D341Med (cell line): ENCODE measurements at regions not wholly inside any gene's neighbourhood (a gene's known extent, or its start where the extent isn't known, plus 50 kb on each side); places are given as distances from the start of the nearest gene placed in this dataset.

ENCODE experiments used
- DNase-seq: peaks from one replicate; pipeline ENCODE4 v3.0.0; 2012; ENCODE audit warnings: low spot score

DNA sequence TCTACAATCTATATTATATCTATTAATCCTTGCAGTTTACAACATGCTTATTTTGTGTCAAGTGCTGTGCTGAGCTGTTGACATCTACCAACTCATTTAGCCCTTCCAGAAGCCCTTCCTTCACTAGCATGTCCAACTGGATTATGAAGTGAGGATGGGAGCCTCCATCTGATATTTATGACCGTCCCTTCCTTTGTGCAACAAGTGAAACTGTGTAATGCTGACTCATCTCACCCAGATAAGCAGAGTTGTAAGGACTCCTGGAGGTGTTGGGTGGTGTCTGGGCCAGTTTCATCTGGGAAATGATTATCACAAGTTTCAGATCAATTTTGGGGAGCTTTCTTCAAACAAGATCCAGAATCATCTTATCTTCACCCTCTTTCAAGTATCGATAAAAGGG lies 156.6 kb upstream of the ETAA1 start:
- DNase-seq = no peak

GRCh38 chr2:67241453-67241852 lies 155.7 kb upstream of the ETAA1 start:
- DNase-seq = no peak

DNA sequence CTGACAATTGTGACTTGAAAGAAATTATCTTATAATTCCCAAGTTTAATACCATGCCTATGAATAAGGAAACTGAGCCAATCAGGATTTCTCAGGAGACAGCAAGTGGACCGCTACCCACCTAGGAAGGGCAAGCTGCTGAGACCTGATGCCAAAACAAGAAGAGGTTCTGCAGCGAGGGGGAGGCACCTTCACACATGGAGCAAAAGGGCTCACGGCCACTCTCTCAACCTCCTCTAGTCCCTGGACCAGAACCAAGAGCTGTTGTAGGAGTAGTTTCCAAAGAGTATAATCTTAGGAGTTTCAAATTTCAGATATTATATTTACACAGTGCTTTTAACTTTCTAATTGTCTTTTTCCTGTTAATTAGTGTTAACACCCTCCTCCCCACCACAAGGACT lies 154.7 kb upstream of the ETAA1 start:
- DNase-seq = no peak

GRCh38 chr2:67243919-67244318 lies 153.2 kb upstream of the ETAA1 start:
- DNase-seq = no peak

DNA sequence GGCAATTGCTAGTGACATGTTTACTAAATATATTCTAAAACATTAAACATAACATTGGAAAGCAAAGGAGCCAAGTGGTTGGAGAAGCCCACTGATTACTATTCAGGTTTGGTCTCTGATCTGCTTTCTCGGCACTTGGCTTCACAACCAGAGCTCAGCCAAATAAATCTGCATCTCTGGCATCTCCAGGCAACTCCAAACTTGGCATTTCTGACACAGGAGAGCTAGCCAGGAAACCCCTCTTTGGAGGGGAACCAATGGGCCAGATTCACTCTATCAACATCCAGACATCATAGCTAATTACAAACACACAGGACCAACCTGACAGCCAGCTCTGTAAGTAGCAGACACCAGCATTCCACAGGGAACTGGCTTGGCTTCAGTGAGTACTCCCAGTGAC lies 150.3 kb upstream of the ETAA1 start:
- no peak for DNase-seq

DNA sequence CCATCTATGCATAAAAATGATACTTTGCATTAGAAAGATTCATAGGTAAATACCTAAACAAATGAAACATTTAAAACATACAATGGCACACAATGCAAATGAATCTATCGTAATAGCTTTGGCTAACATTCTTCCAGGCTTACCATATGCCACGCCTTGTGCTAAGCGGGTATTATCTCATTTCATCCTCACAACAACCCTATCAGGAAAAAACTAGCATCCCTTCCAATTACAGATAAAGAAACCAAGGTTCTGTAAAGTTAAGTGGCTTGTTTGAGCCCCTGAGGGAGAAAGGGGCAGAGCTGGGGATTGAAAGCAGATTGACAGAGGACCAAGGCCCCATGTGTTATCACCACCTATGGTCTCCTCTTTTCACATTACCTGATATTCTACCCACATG lies 145.4 kb upstream of the ETAA1 start:
- DNase-seq = no peak

GRCh38 chr2:67255933-67256615 lies 141.1 kb upstream of the ETAA1 start:
- no peak for DNase-seq

DNA sequence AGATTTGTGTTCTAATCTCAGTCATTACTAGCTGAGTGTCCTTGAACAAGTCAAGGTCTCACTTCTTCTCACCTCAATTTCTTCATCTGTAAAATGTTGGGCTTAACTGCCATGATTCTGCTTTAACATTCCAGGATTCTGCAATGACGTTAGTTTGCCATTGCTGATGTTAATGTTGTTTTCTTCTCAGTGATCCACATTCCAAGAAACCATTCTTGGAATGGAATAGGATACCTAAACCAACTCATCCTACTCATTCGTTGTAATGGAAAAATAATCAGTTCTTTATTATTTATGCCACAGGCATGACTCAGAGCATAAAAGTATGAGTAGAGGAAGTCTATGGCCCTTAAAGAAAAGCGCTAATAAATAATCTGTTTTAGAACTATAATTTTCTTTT lies 140.2 kb upstream of the ETAA1 start:
- DNase-seq = no peak

- no peak for DNase-seq
Measured at GRCh38 chr2:67258122-67258521, 139.0 kb upstream of the ETAA1 start.

DNA sequence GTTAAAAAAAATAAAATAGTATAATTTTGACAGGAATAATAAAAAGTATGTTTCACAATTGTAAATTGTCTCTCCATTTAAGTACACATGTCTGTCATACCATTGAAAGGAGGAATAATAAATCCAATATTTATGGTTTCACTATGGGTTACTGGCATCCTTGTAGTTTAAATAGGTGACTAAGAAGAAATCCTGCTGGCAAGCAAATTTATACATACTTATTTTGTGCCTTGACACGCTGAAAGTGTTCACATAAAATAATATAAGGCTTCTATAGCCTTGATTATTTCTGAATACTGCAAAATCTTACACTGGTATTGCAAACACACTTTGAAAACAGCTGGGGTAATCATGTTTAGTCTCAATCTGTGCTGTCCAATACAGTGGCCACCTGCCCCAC lies 138.3 kb upstream of the ETAA1 start:
- no peak for DNase-seq

- DNase-seq = no peak
Measured at GRCh38 chr2:67259556-67260342, 137.4 kb upstream of the ETAA1 start.

DNA sequence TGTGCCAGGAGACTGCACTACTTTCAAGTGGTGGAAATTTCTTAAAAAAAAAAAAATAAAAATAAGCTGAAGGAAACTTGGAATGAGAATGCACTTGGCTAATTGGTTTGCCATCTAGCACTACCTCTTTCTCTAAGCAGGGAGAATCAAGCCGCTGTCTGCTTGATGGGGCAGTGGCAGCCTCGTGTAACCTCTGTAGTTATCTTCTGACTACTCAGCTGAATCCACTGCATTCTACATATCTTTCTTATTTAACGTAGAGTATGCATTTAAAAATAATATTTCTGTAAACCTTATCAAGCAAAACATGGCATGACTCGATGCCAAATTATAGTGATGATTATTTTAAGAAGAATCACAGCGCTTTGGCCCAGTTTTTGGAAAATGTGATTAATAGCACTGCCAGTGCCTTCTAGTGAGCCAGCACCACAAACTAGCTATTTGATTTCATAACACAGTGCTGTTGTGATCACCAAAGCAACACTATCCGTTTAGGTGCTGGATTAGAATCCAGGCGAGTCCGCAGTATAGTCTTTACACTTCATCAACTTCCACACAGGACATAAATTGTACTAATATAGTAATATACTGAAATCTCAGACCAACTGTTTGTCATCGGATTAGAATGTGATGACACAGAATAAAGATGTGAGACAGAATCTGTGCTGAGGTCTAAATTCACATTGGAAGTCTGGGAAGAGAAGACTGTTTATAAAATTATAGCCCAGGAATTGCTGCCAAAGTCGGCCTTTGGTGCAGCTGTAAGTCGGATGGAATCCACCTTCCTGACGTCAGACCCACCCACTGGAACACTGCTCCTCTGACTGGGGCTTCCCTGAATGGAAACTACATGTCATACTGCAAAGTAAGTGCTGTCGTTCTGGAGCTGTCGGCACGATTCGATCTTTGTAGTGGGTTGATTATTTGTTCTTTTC lies 136.5 kb upstream of the ETAA1 start:
- DNase-seq = no peak

GRCh38 chr2:67267241-67267640 lies 129.9 kb upstream of the ETAA1 start:
- DNase-seq = no peak

- no peak for DNase-seq
Measured at GRCh38 chr2:67268797-67269196, 128.3 kb upstream of the ETAA1 start.

- DNase-seq = no peak
Measured at GRCh38 chr2:67272195-67272594, 124.9 kb upstream of the ETAA1 start.

DNA sequence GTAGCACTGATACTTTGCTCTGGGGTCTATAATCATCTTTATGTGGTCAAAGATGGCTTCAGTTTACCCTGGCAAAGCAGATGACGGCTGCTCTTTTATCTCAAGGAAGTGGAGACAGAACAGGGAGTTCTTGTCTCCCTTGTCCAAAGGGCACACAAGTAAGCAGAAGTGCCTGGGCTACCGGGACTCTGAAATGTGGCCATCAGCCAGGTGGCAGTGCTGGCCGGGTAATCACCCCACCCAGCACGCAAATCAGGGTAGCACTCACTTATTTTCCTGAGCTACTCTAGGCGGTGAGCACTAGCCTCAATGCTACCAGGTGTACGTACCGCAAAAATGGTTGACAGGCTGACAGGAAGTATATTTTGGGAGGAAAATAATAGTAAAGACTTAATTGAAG lies 119.7 kb upstream of the ETAA1 start:
- DNase-seq = no peak

DNA sequence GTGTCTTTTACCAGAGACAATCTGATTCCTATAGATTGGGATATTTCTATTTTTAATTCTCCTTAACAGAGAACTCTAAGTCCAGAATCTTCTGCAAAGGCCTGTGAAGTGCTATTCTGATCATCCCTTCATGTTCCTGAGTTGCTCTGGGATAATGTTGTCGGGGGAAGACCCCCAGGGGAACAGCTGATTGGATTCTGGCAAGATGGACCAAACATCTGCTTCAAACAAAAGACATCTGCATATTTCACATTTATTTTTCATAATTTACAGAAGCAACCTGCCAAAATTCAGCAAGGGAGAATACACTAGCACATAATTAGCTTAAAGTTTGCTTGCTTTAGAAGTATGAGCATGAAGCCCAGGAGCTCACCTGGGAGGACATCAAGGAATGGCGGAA lies 116.0 kb upstream of the ETAA1 start:
- no peak for DNase-seq

DNA sequence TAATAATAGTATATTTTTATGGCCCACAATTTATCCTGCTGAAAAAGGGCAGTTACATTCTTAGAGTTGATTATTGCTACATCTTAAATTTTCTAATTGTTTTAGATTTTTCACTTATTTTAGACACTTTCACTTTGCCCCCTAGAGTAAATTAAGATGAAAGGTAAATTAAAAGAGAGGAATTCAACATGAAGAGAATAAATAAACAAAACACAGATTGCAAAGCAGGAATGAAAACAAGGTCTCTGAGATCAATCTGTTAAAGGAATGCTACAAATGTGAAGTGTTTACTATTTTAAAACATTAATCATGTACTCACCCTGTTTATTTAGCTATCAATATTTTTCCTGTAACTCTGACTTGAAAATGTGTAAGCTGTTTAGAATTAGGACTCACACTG lies 113.5 kb upstream of the ETAA1 start:
- DNase-seq = no peak

DNA sequence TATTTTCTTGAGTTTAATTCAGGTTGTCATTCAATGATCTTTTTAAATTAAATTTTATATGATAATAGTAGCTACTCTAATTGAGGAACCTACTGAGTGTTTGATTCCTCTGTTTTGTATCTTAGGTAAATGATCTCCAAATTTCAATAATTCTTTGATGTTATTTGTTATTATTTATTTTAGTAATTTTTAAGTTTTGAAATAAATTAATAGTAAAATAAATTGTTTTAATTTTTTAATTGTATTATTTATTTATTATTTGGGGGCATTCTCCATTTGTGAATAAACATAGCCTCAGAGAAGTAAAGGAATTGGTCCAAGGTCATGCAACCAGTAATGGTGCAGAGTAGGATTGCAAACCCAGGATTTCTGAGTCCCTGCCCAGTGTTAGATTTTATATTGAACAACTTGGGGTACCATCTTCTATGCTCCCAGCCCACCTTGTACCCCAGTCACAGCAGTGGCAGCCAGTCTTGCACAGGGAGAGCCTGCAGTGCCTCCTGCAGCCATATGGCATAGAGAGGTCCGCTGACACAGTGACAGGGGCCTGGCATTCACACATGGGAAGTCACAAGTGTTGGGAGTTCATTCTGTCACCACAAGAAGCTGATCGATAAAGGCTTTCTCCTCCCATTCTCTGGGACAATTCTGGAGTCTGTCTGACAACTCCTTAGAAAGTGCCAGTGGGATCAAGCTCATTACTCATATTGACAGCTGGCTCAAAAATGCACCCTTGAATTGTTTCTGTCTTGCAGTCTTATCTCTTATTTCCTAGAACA lies 110.0 kb upstream of the ETAA1 start:
- DNase-seq = no peak

DNA sequence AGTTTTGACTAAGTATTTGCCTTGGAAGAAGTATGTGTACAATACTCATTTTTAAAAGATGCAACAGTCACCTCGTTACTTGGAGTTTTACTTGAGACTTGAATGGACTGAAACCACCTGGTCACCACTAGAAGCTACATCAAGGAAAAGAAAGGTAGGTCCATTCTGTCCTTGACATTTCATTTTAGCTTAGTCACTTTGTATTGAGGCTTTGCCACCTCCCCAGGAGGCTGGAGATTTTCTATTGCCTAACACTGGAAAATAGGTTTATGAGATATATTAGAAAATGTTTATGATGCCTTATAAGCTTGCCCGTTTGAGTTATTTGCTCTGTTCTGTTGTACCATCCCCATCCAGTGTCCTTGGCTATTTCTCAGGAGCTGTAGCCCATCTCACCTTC lies 107.9 kb upstream of the ETAA1 start:
- no peak for DNase-seq

- no peak for DNase-seq
Measured at GRCh38 chr2:67289921-67290371, 107.2 kb upstream of the ETAA1 start.
